ENCODE measurements at regions not wholly inside any gene's neighbourhood (a gene's known extent, or its start where the extent isn't known, plus 50 kb on each side); places are given as distances from the start of the nearest gene placed in this dataset.

DNA sequence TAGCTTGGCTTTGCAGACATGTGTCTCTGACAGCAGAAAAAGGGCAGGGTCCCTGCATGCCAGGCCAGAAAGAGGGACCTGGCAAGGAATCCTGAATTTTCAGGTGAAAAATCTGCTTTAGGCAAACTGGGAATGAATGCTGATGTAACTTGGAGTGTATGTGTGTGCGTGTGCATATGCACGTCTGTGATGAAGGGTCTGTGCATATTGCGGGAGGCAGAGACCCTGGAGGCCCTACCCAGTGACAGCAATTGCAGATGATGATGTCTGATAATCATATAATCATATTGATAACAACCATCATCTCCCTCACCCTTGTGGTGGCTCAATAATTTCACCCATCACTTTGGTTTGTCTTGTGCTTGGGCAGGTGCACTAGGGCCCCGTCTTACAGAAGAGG, 80.7 kb upstream of the SDK2 start:
- no peak for DNase-seq

DNA sequence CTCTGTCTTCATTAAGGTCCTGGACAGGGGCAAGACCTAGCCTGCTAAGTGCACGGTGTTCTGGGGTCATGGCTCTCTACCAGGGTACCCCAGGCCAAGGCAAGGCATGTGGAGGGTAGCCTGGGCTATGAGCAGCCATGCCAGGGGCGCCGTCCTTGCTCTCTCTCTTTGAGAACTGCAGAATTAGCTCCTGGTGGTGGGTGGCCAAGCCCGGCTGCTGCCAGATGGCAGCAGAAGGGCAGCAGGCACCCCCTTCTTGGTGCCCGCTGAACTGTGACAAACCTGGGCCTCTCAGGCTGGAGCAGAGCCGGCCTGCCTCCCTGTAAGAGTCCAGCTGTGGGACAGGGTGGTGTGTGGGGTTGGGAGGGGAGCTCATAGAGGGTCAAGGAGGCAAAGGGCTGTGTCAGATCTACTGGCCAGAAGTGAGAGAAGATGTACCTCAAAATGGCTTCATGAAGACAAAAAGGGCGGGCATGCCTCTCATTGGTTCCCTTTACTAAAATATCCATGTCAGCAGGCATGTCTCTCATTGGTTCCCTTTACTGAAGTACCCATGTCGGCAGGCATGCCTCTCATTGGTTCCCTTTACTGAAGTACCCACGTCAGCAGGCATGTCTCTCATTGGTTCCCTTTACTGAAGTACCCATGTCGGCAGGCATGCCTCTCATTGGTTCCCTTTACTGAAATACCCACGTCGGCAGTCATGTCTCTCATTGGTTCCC, 81.7 kb upstream of the SDK2 start:
- DNase-seq: no peak

DNA sequence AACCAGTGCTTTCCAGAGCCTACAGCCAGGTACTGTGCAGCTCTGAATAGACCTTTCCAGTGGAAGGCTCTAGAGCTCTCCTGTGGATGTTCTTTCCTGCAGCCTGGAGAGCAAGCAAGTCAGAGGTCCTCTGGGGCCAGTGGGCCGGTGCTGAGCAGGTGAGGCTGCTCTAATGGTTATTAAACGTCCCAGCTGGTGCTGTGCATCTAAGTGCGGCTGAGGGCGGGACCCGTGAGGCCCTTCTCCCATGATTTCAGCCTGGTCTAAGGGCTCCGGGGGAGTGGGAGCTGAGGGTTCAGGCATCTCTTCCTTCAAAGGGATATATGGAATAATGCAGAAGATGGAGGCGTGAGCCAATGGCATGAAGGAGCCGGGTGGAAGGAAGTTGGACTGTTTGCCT, 83.7 kb upstream of the SDK2 start:
- DNase-seq: no peak

DNA sequence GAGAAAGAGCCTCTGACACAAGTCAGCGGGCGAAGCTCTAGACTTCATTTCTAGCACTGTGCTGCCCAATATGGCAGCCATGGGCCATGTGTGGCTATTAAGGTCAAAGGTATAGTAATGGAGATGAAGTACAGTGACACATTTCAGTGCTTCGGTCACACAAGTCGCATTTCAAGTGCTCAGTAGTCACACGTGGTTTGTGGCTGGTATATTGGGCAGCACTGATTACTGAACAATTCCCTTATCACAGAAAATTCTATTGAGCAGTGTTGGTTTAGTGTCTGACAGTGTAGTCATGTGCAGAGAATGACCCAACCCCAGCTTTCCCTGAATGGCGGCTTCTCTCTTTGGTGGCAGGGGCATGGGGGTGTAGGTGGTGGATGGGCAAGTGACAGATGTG, 84.9 kb upstream of the SDK2 start:
- DNase-seq: no peak

DNA sequence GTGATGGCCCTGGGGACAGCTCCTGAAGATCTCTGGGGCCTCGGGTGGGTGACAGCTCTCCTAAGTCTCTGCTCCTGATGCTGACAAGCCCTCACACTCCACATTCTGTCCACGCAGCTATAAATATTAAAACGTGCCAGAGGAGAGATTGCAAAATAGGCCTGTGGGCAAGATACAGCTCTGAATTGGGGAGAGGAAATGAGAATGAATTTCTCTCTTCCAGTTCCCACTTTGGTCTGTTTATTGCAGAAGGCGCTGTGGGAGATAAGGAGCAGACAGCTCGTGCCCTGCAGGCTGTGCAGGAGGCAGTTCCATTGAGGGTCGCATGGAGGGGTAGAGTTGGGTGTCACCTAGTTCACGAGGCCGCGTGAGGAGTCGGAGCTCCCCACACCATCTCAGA, 87.5 kb upstream of the SDK2 start:
- no peak for DNase-seq

DNA sequence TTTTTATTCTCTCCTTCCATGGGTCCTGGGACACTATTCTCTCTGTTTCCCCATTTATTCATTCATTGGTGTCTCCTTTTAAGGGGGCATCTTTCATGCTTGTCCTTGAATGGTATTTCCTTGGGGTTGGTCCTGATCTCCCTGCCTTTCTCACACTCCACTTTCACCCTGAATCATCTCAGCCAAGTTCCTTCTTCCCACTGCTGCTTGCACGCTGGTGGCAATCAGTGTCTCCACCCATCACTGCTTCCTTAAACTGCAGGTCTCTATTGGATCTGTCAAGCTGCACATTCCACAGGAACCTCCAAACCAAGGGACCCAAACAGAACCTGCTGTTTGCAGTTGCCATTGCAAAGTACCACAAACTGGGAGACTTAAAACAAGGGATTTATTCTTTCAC, 89.3 kb upstream of the SDK2 start:
- no peak for DNase-seq

DNA sequence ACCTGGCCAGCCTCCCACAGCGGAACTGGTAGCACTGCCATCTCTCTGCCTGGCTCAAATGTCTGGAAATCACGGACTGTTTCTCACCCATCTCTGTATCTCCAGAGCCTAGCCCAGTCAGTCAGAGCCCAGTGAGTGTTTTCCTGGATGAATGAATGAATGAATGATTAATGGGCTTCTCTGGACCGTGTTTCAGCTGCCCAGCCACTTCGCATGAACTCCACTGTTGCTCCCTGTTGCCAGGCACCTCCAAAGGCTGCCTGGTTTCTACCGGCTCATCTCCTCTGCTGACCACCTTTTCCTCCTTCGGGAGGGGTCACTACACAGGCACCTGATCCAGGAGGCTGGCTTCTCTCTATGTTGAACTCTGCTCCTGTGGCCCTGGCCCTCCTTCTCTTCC, 91.0 kb upstream of the SDK2 start:
- no peak for DNase-seq

DNA sequence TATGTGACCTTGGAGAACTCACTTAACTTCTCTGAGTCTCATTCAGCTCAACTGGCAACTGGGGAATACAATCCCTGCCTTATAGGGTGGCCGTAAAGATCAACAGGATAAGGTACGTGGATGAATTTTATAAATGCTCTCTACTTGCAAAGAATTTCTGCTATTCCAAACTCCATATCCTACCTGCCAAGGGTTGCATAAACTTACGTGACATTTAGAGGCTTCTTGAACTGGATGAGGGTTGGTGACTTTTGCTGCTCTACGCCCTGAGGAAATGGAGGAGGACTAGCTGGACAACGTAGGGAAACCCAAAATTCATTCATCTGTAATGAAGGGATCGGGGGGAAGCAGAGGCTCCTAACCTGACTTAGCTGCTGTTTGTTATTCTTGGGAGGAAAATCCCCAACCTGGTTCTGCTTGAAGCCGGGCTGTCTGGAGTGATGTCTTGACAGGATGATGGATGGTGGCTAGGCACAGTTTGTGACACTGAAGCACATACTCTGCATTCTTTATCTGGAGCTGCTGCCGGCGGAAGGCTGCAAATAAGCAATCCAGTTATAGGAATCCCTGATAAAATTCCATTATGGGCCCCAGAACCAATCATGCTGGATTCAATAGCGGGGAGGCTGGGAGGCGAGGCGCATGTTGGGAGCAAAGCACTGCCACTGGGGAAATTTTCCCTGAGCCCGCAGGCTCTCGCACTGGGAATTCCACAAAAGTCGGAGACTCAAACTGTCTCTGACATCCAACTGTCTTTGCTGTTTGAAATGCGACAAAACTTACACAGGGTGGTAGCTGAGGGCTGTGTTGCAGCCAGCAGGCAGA, 94.7 kb upstream of the SDK2 start:
- DNase-seq: no peak

DNA sequence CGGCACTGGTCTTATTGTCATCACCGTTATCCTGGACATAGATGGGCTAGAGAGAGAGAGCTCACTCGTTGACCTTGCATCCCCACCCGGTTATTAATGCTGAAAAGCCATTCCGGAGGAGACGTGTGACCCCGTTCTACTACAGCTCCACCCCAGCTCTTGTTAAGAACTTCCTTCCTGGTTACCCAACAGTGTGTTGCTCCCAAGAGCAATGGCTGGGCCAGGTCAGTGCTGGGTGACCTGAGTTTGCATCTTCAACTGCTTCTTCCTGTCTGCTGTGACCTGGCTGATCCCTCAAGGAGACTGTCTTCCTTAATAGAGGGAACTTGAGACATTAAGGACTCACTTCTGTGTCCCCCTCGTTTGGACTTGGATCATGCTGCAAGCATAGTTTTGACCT, 96.1 kb upstream of the SDK2 start:
- no peak for DNase-seq

DNA sequence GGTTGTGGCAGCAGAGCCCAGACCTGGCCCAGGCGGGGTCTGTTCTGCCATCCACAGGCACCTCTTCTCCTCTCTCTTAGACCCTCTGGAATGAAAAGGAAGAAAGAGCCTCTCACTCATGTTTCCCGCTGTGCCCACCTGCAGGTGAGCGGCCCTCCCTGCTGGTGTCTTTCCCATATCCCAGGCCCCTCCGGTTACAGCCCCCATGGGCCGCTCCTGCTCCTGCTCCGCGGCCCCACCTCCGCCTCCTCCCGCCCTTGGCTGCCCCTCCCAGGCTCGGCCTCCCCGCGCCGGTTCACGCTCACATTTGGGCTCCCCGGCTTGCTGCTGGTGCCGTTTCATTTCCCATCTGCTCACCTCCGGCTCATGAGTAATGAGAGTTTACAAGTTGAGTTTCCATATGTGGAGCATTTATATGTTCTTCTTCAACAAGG, 98.7 kb upstream of the SDK2 start:
- DNase-seq: no peak

DNA sequence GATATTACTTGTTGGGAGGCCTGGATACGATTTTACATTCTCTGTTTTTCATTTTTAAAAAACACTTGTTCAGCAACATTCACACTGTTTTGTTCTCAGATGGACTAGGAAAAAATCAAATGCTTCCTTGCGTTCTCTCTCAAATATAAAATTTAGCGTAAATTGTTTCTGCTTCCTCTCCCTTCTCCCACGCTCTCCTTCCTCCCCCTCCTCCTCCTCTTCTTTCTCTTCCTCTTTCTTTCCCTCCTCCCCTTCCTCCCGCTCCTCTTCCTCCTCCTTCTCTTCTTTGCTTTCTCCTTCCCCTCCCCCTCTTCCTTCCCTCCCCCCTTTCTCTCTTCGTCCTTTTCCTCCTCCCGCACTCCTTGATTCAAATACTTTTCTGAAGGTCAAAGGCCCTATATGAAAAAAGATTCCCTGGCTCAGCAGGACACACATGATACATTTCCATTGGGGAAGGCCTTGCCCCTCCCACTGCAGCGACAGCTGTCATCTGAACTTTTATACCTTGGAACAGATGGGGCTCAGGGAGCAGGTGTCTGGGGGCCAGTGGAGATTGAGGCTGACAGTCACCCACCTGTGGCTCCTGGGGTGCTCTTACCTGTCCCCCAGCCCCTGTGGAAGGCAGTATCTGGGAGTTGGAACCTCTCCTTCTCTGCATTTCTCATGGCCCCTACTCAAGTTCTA, 99.4 kb upstream of the SDK2 start:
- no peak for DNase-seq

DNA sequence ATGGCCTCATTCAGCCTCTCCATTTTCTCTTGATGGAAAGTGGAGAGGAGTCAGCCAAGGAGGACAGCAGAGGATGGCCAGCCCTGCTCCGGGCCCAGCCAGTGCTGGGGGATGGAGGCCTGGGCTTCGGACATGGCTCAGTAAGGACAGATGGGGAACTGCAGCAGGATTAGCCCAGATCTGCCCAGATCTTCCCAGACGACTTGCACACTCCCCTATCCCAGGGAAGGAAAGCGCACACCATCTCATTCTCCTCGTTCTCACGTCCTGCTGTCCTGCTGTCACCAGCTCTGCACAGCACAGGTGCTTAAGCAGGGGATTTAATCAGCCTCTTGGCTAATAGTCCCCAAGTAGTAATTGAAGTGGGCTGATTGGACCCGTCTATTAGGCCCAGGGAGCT, 100.2 kb upstream of the SDK2 start:
- no peak for DNase-seq

DNA sequence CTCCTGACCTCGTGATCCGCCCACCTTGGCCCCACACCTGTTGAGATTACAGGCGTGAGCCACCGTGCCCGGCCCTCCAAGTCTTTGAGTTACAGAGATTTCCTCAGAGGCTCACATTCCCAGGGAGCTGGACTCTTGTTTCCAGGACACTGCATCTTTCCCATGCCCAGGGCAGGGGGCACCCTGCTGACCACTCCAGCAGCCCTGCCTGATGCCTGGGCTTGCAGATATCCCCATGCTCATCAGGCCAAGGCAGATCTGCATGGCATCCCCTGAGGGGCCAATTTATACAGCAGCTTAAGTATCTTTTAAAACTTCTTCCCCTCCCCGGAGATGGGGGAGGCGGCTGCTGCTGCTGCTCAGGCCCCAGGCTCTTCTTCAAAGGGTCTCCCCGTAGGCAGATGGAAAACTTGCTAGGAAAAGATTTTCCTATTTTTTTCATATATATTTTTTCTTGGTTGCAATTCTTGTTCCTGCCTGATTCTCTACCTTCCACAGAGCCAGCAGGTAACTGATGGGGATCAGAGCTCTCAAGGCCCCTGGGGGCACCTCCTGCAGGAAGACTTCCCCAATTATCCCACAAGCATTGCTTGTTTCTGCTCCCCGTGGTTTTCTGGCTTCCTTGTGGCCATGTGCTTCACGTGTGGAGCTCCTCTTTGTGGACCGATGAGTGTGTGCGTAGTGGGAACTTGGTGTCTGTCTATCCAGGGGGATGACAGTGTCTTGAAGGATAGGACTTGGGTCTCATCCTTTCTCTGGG, 102.2 kb upstream of the SDK2 start:
- no peak for DNase-seq

DNA sequence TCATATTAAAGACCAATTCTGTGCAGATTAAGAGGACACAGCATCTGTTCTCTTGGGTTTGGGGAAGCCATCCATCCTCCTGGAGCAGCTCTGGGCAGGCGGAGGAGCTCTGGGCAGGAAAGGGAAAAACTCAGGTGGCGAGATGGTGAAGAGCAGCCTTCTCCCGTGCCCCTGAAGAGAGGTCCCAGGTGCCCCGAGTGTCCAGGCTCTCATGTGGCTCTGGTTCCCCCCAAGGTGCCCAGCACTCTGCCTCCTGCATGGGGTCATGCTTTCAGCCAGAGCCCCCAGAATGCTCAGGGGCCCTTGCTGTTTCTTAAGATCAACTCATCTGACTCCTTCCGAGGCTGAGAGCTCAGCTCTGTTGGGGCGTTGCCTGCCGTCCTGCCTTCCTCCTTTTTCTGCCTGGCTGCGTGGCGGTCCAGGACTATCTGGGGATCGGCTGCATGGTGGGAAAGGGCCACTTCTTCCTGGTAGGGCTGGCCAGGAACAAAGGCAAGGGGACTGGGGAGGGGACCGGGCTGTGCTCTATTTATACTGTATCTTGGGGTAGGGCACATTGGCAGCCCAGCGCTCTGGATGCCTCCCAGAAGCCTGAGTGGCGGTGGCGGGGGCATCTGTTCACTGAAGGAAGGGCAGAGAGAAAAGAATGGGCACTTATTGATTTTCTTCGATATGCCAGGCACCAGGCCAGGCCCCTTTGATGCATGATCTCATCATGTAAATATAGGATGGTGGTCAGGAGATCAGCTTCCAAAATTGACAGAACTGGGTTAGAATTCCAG, 103.2 kb upstream of the SDK2 start:
- DNase-seq: no peak

DNA sequence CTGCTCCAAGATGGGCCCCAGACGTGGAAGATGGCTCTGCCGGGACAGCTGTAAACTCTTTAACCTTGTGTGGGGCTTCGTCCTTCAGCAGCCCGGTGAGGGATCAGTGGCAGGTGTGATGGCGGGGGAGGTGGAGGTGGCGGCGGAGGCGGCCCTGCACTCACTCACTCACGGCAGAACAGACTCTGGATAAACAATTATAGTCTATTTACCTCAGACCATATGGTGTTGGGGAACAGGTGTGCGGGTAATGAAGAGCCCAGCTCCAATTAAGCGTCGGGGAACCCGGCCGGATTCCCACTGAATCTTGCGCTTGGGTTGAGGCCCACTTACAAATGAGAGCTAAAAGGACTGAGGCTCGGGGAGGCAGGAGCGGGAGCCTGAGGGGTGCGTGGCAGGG, 104.3 kb upstream of the SDK2 start:
- no peak for DNase-seq

DNA sequence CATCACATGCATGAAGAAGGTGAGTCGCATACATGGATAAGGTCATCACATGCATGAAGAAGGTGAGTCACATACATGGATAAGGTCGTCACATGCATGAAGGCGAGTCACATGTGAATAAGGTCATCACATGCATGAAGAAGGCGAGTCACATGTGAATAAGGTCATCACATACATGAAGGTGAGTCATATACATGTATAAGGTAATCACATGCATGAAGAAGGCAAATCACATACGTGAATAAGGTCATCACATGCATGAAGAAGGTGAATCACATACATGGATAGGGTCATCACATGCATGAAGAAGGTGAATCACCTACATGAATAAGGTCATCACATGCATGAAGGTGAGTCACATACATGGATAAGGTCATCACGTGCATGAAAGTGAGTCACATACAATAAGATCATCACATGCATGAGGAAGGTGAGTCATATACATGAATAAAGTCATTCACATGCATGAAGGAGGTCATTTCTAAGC, 105.1 kb upstream of the SDK2 start:
- DNase-seq: no peak

DNA sequence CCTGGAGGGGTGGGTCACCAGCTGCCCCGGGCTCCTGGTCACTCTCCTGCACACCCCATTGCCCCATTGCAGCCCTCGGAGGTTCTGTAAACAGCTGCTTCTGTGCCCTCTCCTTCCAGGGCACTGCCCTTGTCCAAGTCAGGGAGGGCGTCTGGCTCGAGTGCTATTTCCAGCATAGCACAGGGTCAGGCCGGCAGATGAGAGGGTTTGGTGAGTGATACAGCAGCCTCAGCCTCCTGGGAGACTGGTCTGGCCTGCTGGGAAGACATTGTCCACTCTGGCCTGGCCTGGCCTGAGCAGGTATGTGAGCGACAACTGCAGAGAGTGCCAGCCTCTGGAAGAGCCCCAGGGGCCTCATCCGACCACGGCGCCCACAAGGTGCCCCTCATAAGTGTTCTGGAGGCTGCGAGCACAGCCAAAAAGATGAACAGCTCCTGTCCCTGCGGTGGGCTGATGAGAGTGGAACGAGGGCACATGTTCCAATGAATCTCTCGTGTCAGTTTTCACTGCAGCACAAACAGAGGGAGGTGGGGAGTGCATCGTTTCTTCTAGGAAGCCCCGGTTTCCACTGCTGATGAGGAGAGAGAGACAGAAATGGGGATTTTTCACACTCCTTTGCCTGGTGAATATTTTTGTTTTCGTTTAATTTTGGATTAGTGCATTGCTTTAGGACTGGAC, 105.8 kb upstream of the SDK2 start:
- no peak for DNase-seq

DNA sequence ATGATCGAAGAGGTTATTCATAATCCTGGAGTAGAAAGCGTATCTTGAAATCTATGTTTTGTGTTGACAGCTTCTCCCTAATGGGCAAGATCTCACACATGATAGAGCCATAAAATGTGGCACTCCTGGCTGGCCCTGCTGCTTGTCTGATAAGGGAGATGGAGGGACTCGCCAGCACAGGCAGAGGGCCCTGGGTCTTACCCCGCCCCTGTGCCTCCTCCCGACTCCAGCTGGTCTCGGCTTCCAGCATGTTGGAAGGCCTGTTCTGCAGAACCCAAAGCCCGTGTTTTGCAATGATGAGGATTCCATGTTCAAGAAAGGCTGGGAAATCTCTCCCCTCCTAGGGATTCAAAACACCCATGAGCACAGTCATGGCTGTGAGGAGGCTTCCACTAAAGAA, 106.7 kb upstream of the SDK2 start:
- no peak for DNase-seq

DNA sequence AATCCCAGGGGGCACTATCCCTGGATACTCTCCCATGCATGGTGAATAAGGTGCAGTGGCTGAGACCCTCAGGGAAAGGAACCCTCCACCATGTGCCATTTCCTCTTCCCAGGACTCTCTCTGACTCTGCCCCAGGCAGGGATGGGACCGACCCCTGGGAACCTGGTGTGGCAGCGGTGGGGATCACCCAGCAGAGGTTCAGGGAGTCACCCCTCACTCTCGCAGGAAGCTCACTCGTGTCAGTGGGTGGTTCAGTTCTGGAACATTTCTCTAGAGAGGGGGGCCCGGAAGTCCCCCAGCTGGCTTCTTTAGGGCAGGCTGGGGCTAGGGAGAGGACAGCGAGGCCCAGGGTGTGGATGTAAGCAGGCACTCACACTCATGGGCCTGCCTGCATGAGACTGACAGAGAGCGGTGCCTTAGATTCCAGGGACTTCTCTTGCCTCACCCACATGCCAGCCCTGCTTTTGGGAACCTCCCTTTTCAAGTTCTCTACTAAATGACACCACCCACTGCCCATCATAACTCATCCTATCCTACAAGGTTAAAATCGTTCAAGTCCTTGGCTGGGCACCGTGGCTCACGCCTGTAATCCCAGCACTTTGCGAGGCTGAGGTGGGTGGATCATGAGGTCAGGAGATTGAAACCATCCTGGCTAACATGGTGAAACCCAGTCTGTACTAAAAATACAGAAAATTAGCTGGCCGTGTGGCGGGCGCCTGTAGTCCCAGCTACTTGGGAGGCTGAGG, 109.7 kb upstream of the SDK2 start:
- no peak for DNase-seq

DNA sequence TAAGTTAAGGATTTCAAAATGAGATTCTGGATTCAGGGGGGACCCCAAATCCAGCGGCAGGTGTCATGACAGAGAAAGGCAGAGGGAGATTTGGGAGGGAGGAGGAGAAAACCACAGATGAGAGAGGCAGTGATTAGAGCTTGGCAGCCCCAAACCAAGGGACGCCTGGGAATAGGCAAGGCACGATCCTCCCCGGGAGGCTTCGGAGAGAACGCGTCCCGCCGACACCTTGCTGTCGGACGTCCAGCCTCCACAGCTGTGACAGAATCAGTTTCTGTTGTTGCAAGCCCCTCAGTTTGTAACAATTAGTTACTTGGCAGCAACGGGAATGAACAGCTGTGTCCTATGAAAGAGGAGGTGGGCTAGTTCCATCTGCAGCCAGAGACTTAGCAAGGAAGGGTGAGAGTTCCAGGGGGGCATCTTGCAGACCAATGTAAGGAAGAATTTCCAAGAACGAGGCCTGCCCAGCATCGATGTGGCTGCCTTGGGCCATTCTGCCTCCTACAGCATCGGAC, 110.7 kb upstream of the SDK2 start:
- DNase-seq: no peak
